HEK293 (cell line): ENCODE measurements at regions not wholly inside any gene's neighbourhood (a gene's known extent, or its start where the extent isn't known, plus 50 kb on each side); places are given as distances from the start of the nearest gene placed in this dataset.

Experiments
- CTCF ChIA-PET: fragments of 350-600 bp; formaldehyde crosslinking; extraction: SDS; loops from one replicate; lab custom pipeline; 2021; ENCODE audit warnings: antibody characterized with exemption; lab: Yijun Ruan, JAX
- POLR2A ChIA-PET: fragments of 300-600 bp; formaldehyde crosslinking; extraction: SDS; loops from one replicate; lab custom pipeline; 2020; ENCODE audit warnings: antibody characterized with exemption, inconsistent platforms; lab: Yijun Ruan, JAX
- H3K27ac ChIP-seq: fragments of 200-500 bp; sonication (Bioruptor generic); 2 replicates; pipeline ENCODE4 v1.5.1; 2014; ENCODE audit warnings: low read depth, low read length, control low read depth, inconsistent platforms; ENCODE audit errors: extremely low read depth
- H3K36me3 ChIP-seq, 2 experiments: fragments of 200-500 bp in 1 of 2; sonication (Bioruptor generic) in 1 of 2; 1 replicate in 1 of 2; 2 replicates in 1 of 2; pipeline ENCODE4 v1.5.1; 2014 to 2017; ENCODE audit warnings: inconsistent platforms in 2 of 2, low read length in 2 of 2; ENCODE audit not compliant: control insufficient read depth in 2 of 2, insufficient read depth in 1 of 2
- H3K4me1 ChIP-seq: fragments of 200-500 bp; sonication (Bioruptor generic); 2 replicates; pipeline ENCODE4 v1.5.1; 2014; ENCODE audit warnings: mild to moderate bottlenecking, low read length, inconsistent platforms; ENCODE audit not compliant: control insufficient read depth, insufficient read depth
- H3K4me3 ChIP-seq: 2 replicates; pipeline ENCODE4 v1.5.1; 2011; ENCODE audit warnings: low read depth, mild to moderate bottlenecking, control low read depth, low read length, moderate library complexity
- H3K9me3 ChIP-seq: fragments of 200-500 bp; sonication (Bioruptor generic); 2 replicates; pipeline ENCODE4 v1.5.1; 2014; ENCODE audit warnings: low read depth, low read length, inconsistent platforms; ENCODE audit not compliant: control insufficient read depth, insufficient read depth
- BCL11B ChIP-seq: fragments of 450-650 bp; formaldehyde crosslinking; IDR thresholded peaks from 2 replicates; pipeline ENCODE4 v1.5.1; 2016; ENCODE audit warnings: low read depth, missing biosample characterization, missing genetic modification characterization
- HOXD13 ChIP-seq: sonication (generic); formaldehyde crosslinking; IDR thresholded peaks from 2 replicates; pipeline ENCODE4 v1.8.0; 2022; ENCODE audit warnings: missing genetic modification reagents, borderline replicate concordance
- KLF17 ChIP-seq: fragments of 450-650 bp; formaldehyde crosslinking; IDR thresholded peaks from 2 replicates; pipeline ENCODE4 v1.5.1; 2016; ENCODE audit warnings: missing biosample characterization, missing genetic modification characterization
- PRDM10 ChIP-seq: fragments of 450-650 bp; formaldehyde crosslinking; IDR thresholded peaks from 2 replicates; pipeline ENCODE4 v1.5.1; 2016; ENCODE audit warnings: missing biosample characterization, missing genetic modification characterization
- ZNF175 ChIP-seq: fragments of 450-650 bp; formaldehyde crosslinking; IDR thresholded peaks from 2 replicates; pipeline ENCODE4 v1.5.1; 2016; ENCODE audit warnings: missing biosample characterization, missing genetic modification characterization
- ZNF23 ChIP-seq: fragments of 450-650 bp; formaldehyde crosslinking; IDR thresholded peaks from 2 replicates; pipeline ENCODE4 v1.5.1; 2016; ENCODE audit warnings: missing biosample characterization, missing genetic modification characterization, borderline replicate concordance
- ZNF266 ChIP-seq: fragments of 450-650 bp; formaldehyde crosslinking; IDR thresholded peaks from 2 replicates; pipeline ENCODE4 v1.5.1; 2016; ENCODE audit warnings: missing biosample characterization, missing genetic modification characterization, low read depth
- ZNF274 ChIP-seq, 2 experiments: fragments of 200-500 bp in 1 of 2; fragments of 450-650 bp in 1 of 2; sonication (Bioruptor generic) in 1 of 2; formaldehyde crosslinking in 1 of 2; IDR thresholded peaks; 2 replicates each; pipeline versions ENCODE4 v1.5.1 to v1.6.1; 2014 to 2016; ENCODE audit warnings: borderline replicate concordance in 1 of 2, inconsistent platforms in 1 of 2, low read length in 1 of 2, missing biosample characterization in 1 of 2, missing genetic modification characterization in 1 of 2
- ZNF433 ChIP-seq: fragments of 450-650 bp; formaldehyde crosslinking; IDR thresholded peaks from 2 replicates; pipeline ENCODE4 v1.5.1; 2016; ENCODE audit warnings: missing biosample characterization, missing genetic modification characterization, low read depth
- ZNF488 ChIP-seq: fragments of 450-650 bp; formaldehyde crosslinking; IDR thresholded peaks from 2 replicates; pipeline ENCODE4 v1.5.1; 2016; ENCODE audit warnings: missing biosample characterization, missing genetic modification characterization
- ZNF521 ChIP-seq: fragments of 450-650 bp; formaldehyde crosslinking; IDR thresholded peaks from 2 replicates; pipeline ENCODE4 v1.5.1; 2017; ENCODE audit warnings: missing biosample characterization, mild to moderate bottlenecking, missing genetic modification characterization
- ZNF624 ChIP-seq: fragments of 450-650 bp; formaldehyde crosslinking; IDR thresholded peaks from 2 replicates; pipeline ENCODE4 v1.5.1; 2017; ENCODE audit warnings: missing biosample characterization, missing genetic modification characterization
- ZNF629 ChIP-seq: fragments of 450-650 bp; formaldehyde crosslinking; IDR thresholded peaks from 2 replicates; pipeline ENCODE4 v1.5.1; 2017; ENCODE audit warnings: missing biosample characterization, missing genetic modification characterization
- ZNF670 ChIP-seq: fragments of 450-650 bp; formaldehyde crosslinking; IDR thresholded peaks from 2 replicates; pipeline ENCODE4 v1.5.1; 2016; ENCODE audit warnings: missing biosample characterization, missing genetic modification characterization, low read depth
- ZNF677 ChIP-seq: fragments of 450-650 bp; IDR thresholded peaks from 2 replicates; pipeline ENCODE4 v1.5.0; 2018; ENCODE audit warnings: missing biosample characterization, mild to moderate bottlenecking, missing genetic modification characterization, moderate library complexity
- ZNF701 ChIP-seq: fragments of 450-650 bp; formaldehyde crosslinking; IDR thresholded peaks from 2 replicates; pipeline ENCODE4 v1.5.1; 2016; ENCODE audit warnings: missing biosample characterization, missing genetic modification characterization
- ZNF791 ChIP-seq: fragments of 450-650 bp; formaldehyde crosslinking; IDR thresholded peaks from 2 replicates; pipeline ENCODE4 v1.5.1; 2016; ENCODE audit warnings: missing biosample characterization, missing genetic modification characterization
- ZSCAN16 ChIP-seq: fragments of 450-650 bp; formaldehyde crosslinking; IDR thresholded peaks from 2 replicates; pipeline ENCODE4 v1.5.1; 2016; ENCODE audit warnings: missing biosample characterization, missing genetic modification characterization
- TF ChIP-seq, protein P1 (sequence below): fragments of 450-650 bp; formaldehyde crosslinking; IDR thresholded peaks from 2 replicates; pipeline ENCODE4 v1.5.1; 2017; ENCODE audit warnings: missing biosample characterization, missing genetic modification characterization
- TF ChIP-seq, protein P2 (sequence below): fragments of 450-650 bp; IDR thresholded peaks from 2 replicates; pipeline ENCODE4 v1.5.1; 2018; ENCODE audit warnings: missing biosample characterization, mild to moderate bottlenecking, missing genetic modification characterization
- TF ChIP-seq, protein P3 (sequence below): fragments of 450-650 bp; formaldehyde crosslinking; IDR thresholded peaks from 2 replicates; pipeline ENCODE4 v1.5.1; 2016; ENCODE audit warnings: missing biosample characterization, missing genetic modification characterization

GRCh38 chr12:27879708-27880107 is 92.8 kb downstream of the PTHLH start (continued):
- TF ChIP-seq, protein P1, sequence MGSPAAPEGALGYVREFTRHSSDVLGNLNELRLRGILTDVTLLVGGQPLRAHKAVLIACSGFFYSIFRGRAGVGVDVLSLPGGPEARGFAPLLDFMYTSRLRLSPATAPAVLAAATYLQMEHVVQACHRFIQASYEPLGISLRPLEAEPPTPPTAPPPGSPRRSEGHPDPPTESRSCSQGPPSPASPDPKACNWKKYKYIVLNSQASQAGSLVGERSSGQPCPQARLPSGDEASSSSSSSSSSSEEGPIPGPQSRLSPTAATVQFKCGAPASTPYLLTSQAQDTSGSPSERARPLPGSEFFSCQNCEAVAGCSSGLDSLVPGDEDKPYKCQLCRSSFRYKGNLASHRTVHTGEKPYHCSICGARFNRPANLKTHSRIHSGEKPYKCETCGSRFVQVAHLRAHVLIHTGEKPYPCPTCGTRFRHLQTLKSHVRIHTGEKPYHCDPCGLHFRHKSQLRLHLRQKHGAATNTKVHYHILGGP: no peak
- TF ChIP-seq ZNF23 (tag by site-specific recombination): no peak
- TF ChIP-seq ZNF175 (tag by site-specific recombination): no peak

DNA sequence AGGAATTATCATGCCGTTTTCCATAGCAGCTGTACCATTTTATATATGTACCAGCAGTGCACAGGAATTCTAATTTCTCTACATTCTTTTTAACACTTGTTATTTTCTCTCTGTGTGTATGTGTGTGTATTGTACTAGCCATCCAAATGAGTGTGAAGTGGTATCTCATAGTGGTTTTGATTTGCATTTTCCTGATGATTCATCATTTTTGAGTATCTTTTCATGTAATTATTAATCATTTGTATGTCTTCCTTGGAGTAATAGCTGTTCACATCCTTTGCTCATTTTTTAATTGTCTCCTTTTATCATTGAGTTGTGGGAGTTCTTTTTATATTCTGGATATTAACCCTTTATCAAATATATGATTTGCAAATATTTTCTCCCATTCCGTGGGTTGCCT is 95.6 kb upstream of the MANSC4 start:
- H3K4me1 ChIP-seq: no peaks in the 10 kb centered on the region
- TF ChIP-seq ZNF521 (tag by site-specific recombination) (no peak), ZNF274 (IDR thresholded peaks at IDR 0.05; ENCODE audit: low read length) (no peak), ZNF274 (tag by site-specific recombination; IDR thresholded peaks at IDR 0.05; ENCODE audit: borderline replicate concordance) (no peak), ZNF629 (tag by site-specific recombination) (no peak), ZNF488 (tag by site-specific recombination) (no peak), HOXD13 (no peak), PRDM10 (no peak), ZNF677 (tag by site-specific recombination) (no peak), ZNF624 (tag by site-specific recombination) (no peak)
- TF ChIP-seq, protein P2, sequence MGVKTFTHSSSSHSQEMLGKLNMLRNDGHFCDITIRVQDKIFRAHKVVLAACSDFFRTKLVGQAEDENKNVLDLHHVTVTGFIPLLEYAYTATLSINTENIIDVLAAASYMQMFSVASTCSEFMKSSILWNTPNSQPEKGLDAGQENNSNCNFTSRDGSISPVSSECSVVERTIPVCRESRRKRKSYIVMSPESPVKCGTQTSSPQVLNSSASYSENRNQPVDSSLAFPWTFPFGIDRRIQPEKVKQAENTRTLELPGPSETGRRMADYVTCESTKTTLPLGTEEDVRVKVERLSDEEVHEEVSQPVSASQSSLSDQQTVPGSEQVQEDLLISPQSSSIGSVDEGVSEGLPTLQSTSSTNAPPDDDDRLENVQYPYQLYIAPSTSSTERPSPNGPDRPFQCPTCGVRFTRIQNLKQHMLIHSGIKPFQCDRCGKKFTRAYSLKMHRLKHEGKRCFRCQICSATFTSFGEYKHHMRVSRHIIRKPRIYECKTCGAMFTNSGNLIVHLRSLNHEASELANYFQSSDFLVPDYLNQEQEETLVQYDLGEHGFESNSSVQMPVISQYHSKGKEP: no peak
- TF ChIP-seq, all 188 proteins: peak for 0
- no peaks in the 10 kb centered on the region for H3K9me3 ChIP-seq
- no peak overlapping the region for H3K27ac ChIP-seq
- ChIA-PET POLR2A (no interaction called here), CTCF (interaction anchor here (0.6 kb wide), 1 partner anchor 63 kb away, joined by 4 read pairs; no protein-coding TSS in a partner anchor)
- H3K36me3 ChIP-seq: no peaks in the 10 kb centered on the region
- H3K4me3 ChIP-seq: no peak overlapping the region

- Histone ChIP-seq H3K27ac (no peak overlapping the region), H3K4me3 (no peak overlapping the region), H3K9me3 (no peaks in the 10 kb centered on the region), H3K36me3 (no peaks in the 10 kb centered on the region), H3K4me1 (no peaks in the 10 kb centered on the region)
- ChIA-PET POLR2A (no interaction called here), CTCF (interaction anchor here (0.7 kb wide), 1 partner anchor 85 kb away, joined by 3 read pairs; no protein-coding TSS in a partner anchor)
- TF ChIP-seq ZNF701 (tag by site-specific recombination) (no peak), ZNF670 (tag by site-specific recombination) (no peak), KLF17 (no peak), ZNF433 (no peak), ZNF791 (tag by site-specific recombination) (no peak), ZNF266 (tag by site-specific recombination) (no peak), BCL11B (tag by site-specific recombination) (no peak), ZSCAN16 (tag by site-specific recombination) (no peak)
- TF ChIP-seq, protein P3, sequence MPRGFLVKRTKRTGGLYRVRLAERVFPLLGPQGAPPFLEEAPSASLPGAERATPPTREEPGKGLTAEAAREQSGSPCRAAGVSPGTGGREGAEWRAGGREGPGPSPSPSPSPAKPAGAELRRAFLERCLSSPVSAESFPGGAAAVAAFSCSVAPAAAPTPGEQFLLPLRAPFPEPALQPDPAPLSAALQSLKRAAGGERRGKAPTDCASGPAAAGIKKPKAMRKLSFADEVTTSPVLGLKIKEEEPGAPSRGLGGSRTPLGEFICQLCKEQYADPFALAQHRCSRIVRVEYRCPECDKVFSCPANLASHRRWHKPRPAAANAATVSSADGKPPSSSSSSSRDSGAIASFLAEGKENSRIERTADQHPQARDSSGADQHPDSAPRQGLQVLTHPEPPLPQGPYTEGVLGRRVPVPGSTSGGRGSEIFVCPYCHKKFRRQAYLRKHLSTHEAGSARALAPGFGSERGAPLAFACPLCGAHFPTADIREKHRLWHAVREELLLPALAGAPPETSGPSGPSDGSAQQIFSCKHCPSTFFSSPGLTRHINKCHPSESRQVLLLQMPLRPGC (tag by site-specific recombination): no peak
Measured at GRCh38 chr12:27873010-27873409, 93.0 kb upstream of the MANSC4 start.
